GM18861 (cell line): ENCODE measurements at regions not wholly inside any gene's neighbourhood (a gene's known extent, or its start where the extent isn't known, plus 50 kb on each side); places are given as distances from the start of the nearest gene placed in this dataset.
"Not testable (repeated sequence)": the region's sequence is repeated elsewhere in the genome, so short reads cannot be mapped to it uniquely, and the experiment has no call there.

ENCODE experiments used
- ATAC-seq: cut with Tn5 transposase; IDR thresholded peaks from one replicate; pipeline ENCODE4 v1.9.1; 2021; ENCODE audit not compliant: unreplicated experiment

DNA sequence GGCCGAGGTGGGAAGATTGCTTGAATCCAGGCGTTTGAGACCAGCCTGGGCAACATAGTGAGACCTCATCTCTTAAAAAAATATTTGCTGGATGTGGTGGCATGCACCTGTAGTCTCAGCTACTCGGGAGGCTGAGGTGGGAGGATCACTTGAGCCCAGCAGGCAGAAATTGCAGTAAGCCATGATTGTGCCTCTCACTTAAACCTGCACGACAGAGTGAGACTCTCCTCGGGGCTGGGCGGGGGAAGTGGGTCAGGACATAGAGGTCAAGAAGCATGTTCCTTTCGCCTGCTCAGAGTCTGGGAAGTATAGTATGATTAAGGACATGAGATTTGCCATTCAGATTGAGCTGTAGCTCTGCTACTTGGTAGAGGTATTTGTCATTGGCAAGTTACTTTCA is 52.3 kb downstream of the SEPTIN7 start:
- not testable (repeated sequence) for ATAC-seq

DNA sequence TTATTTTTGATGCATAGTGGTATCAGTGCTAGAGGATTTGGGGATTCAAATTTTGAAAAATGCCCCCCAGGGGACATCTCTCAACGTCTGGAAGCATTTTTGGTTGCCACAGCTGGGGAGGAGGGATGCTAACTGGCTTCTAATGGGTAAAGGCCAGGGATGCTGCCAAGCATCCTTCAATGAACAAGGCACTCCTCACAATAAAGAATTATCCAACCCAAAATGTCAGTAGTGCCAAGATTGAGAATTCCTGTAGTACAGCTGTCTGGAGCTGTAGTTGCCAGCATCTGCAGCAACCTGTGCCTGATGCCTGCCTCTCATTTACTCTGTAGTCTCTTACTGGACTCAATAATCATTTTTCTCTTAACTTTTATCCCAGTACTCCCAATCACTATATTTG is 53.5 kb downstream of the SEPTIN7 start:
- no peak for ATAC-seq

- no peak for ATAC-seq
Measured at GRCh38 chr7:35856175-35856574, 55.3 kb downstream of the SEPTIN7 start.

DNA sequence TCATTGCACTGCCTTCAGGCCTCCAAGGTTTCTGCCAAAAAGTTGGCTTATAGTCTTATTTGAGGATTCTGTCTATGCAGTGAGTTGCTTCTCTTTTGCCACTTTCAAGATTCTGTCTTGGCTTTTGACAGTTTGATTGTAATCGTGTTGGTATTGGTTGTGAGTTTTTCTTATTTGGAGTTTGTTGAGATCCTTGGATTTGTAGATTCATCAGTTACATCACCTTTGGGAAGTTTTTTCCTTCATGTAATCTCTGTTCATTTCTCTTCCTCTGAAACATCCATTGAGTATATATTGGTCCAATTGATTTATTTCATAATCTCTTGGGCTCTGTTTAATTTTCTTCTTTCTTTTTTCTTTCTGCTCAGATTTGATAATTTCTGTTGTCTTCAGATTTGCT is 59.8 kb downstream of the SEPTIN7 start:
- ATAC-seq, result no peak

GRCh38 chr7:35865287-35865686 is 64.4 kb downstream of the SEPTIN7 start:
- ATAC-seq, result no peak

- ATAC-seq, result no peak
Measured at GRCh38 chr7:35866186-35866585, 65.3 kb downstream of the SEPTIN7 start.

DNA sequence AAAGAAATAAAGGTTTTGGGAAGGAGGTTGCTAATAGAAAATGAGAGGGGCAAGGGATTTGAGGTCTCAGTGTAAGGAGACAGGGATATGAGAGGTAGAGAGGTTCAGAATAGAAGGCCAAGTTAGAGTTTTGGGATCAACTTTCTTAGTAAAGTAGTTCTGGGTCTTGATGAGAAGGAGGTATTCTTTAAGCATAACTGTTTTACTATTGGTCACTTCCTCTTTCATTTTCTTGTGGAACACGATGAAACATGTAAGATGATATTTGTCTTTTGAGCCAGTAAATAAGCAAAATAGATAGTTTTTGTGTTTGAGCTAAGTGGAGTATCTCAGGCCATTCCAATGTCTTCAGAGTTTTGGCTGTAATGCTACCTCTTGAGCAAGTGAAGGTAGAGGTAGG is 68.3 kb downstream of the SEPTIN7 start:
- ATAC-seq, result not testable (repeated sequence)

DNA sequence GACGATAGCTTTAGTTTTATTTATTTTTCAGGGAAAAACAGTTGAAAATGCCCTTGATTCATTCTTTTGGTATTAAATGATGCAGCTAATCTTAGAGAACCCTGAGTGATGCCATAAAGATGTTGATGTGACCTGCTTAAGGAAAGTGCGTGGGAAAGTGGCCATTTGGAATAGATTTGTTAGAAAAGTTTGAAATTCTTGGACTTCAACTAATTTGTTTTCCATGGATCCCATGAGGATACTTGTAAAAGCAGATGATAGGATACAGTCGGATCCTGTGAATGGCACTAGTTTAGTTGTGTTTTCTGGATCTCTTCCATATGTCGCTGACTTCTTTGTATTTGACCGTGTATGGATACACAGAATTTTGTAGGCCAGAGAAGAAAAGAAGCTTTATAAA is 69.0 kb downstream of the SEPTIN7 start:
- ATAC-seq, result no peak

GRCh38 chr7:35871856-35872255 is 71.0 kb downstream of the SEPTIN7 start:
- ATAC-seq, result no peak

DNA sequence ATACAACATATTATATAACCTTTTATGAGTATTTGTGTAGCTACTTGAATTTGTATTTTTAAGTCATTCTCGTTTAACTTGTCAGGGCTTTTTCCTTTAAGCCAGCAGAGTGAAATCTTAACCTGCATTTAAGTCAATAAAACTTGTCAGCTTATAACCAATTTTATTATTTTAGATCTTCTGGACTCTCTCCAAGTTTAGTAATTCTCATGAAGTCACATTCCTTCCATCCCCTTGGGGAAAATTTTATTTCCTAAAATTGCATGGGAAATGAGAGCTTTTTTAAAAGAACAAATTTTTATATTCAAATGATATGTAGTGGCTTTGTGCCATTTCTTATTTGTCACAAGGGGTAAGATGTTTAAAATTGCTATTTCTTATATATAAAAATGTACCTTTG is 74.0 kb downstream of the SEPTIN7 start:
- no peak for ATAC-seq

- no peak for ATAC-seq
Measured at GRCh38 chr7:35875292-35875691, 74.4 kb downstream of the SEPTIN7 start.

DNA sequence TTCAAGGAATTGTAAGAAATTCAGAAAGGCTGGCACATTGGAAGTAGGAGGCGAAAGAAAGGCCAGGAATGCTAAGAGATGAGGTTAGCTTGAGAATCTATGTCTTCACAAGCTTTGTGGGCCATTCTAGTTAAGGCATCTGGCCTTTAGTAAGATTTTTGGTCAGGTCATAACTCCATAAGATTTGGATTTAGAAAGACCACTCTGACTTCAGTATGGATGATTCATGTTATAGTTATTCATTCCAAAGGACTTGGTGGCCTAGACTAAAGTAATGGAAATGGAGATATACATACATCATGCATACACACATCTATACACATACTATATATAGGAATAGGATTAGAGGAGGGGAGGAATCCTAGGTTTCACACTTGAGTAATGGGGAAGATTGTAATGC is 77.5 kb downstream of the SEPTIN7 start:
- no peak for ATAC-seq

DNA sequence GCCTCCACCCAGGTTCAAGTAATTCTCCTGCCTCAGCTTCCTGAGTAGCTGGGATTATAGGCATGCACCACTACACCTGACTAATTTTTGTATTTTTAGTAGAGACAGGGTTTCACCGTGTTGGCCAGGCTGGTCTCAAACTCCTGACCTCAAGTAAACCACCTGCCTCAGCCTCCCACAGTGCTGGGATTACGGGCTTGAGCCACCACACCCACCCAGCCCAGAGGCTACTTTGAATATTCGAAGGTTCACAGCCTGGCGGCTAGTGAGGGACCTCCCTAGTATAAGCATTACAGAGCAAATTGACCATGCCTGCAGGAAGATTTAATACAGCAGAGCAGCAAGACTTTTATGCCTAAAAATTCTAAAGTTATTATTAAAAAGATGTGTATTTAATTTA is 86.6 kb downstream of the SEPTIN7 start:
- ATAC-seq, result not testable (repeated sequence)

GRCh38 chr7:35889001-35889400 is 88.1 kb downstream of the SEPTIN7 start:
- no peak for ATAC-seq

- ATAC-seq, result no peak
Measured at GRCh38 chr7:35889870-35890269, 89.0 kb downstream of the SEPTIN7 start.

DNA sequence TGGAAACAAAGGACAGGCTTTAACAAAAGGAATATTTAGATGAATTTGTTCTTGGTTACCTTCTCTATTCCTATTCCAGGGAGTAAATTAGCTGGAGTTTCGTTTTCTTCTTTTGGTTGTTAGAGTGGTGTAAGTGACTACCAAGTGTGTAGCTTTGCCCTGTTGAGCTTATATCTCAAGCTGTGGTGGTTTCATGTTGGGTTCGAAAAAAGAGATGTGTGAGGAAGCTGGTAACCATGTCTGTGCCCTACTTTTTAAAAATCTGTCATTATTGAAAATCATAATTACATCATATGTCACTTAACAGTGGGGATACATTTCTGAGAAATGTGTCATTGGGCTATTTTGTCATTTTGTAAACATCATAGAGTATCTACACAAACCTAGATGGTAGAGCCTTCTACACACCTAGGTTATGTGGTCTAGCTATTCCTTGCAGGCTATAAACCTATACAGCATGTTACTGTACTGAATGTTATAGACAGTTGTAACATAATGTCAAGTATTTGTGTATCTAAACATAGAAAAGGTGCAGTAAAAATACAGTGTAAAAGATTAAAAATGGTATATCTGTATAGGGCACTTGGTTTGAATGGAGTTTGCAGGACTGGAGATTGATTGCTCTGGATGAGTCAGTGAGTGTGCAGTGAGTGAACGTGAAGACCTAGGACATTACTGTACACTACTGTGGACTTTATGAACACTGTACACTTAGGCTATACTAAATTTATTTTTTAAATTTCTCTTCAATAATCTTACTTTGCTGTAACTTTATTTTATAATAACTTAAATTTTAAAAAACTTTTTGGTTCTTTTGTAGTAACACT is 90.4 kb downstream of the SEPTIN7 start:
- no peak for ATAC-seq

DNA sequence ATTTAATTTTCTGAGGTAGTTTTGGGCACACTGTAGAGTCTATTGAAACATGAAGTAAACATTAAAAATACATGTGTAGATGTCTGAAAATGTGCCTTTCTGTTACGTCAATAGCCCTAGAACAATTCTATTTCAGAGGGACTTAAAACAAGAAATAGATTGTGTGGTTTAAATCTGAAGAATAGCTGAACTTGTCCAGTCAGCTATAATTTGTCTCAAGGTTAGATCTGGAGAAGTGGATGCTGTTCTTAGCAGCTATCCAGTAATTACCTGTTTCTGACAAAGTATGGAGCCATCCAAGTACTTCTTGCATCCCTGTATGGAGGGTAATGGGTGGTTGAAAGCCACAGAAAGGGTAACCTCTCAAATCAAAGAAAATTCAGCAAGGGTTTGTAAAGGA is 92.8 kb downstream of the SEPTIN7 start:
- ATAC-seq, result no peak

DNA sequence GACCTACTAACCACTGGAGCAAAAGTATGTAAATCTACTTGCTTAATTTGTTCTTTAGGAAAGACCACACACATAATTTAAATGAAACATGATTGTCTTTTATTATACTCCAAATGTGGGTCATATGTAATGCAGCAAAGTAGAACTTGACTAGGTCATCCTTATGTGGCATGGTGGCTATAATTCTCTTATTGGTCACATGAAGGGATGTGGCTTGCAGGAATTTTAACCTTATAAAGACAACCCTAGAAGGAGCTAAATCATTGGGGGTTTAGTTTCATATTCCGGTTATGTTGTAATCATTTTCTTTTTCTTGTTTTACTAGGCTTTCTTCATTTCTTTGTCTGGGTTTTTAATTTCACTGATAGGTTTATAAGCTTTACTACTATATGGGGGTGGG is 93.9 kb downstream of the SEPTIN7 start:
- no peak for ATAC-seq

DNA sequence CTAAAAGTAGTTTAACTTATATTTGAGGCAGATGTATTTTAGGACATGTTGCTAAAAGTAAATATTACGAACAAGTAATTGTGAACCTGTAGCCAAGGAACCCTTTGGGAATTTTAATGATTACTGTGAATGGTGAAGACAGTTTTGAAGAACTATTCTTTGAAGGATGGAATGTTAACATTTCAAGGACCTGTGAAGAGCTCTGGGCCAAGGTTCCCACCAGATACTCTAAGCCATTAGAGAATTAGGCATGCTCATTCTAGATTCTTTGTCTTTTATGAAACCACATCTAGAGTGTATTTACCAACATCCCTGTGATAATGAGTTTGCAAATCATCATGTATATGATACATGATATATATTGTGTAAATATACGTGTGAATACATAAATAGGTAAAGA is 99.8 kb downstream of the SEPTIN7 start:
- no peak for ATAC-seq

DNA sequence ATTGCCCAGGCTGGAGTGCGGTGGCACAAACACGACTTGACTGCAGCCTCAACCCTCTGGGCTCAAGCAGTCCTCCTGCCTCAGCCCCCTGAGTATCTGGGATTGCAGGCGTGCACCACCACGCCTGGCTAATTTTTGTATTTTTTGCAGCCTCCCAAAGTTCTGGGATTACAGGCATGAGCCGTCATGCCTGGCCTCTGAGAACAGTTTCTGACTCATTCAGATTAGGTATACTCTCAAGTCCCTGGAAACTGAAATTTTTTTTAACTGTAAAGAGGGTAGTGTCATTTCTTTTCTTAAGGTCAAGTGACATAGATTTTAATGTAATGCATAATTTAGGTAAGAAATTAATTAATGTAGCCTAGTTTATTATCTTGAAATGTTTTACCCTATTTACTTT is 104.7 kb downstream of the SEPTIN7 start:
- ATAC-seq, result no peak

- peak; percentile 77 for ATAC-seq
Measured at GRCh38 chr7:35906191-35906908, 105.5 kb downstream of the SEPTIN7 start.
